Inflammatory macrophage treated with lipopolysaccharide for 1 hour (primary cell): ENCODE measurements at regions not wholly inside any gene's neighbourhood (a gene's known extent, or its start where the extent isn't known, plus 50 kb on each side); places are given as distances from the start of the nearest gene placed in this dataset.
A peak's percentile ranks its signal among the peaks of the same experiment; 100 is the strongest.
"Not testable (repeated sequence)": the region's sequence is repeated elsewhere in the genome, so short reads cannot be mapped to it uniquely, and the experiment has no call there.

ENCODE experiments used
- DNase-seq, 2 donors: peaks; one replicate each; pipeline ENCODE4 v3.0.0-alpha.2; 2020 to 2022

- no peak for DNase-seq
These were observed 54.4 kb upstream of the IQCM start for GRCh38 chr4:149870008-149870407.

GRCh38 chr4:149881744-149882143 is 66.1 kb upstream of the IQCM start:
- no peak for DNase-seq

GRCh38 chr4:149882251-149882650 is 66.6 kb upstream of the IQCM start:
- no peak for DNase-seq

- DNase-seq, result no peak
These were observed 68.4 kb upstream of the IQCM start for GRCh38 chr4:149884046-149884445.

GRCh38 chr4:149884529-149885181 is 69.0 kb upstream of the IQCM start:
- DNase-seq, result no peak

GRCh38 chr4:149885896-149886295 is 70.3 kb upstream of the IQCM start:
- no peak for DNase-seq

- no peak for DNase-seq
These were observed 71.3 kb upstream of the IQCM start for GRCh38 chr4:149886786-149887490.

- no peak for DNase-seq
These were observed 74.3 kb upstream of the IQCM start for GRCh38 chr4:149889991-149890390.

- no peak for DNase-seq
These were observed 74.9 kb upstream of the IQCM start for GRCh38 chr4:149890531-149890930.

GRCh38 chr4:149891426-149891825 is 75.8 kb upstream of the IQCM start:
- no peak for DNase-seq

- no peak for DNase-seq
These were observed 80.8 kb upstream of the IQCM start for GRCh38 chr4:149896432-149896831.

GRCh38 chr4:149897783-149898182 is 82.1 kb upstream of the IQCM start:
- DNase-seq, result no peak

GRCh38 chr4:149901128-149901527 is 85.5 kb upstream of the IQCM start:
- DNase-seq, result no peak

- DNase-seq, result no peak
These were observed 86.6 kb upstream of the IQCM start for GRCh38 chr4:149902242-149902641.

GRCh38 chr4:149910177-149910576 is 94.5 kb upstream of the IQCM start:
- no peak for DNase-seq

GRCh38 chr4:149910604-149911350 is 95.1 kb upstream of the IQCM start:
- peak; percentile 8 to 33 for DNase-seq

GRCh38 chr4:149911354-149911753 is 95.7 kb upstream of the IQCM start:
- no peak for DNase-seq

- no peak for DNase-seq
These were observed 96.4 kb upstream of the IQCM start for GRCh38 chr4:149912000-149912399.

- peak in 1 of 2 donors; percentile 52 for DNase-seq
These were observed 98.8 kb upstream of the IQCM start for GRCh38 chr4:149914119-149915115.

GRCh38 chr4:149915735-149916134 is 100.1 kb upstream of the IQCM start:
- not testable (repeated sequence) for DNase-seq

- DNase-seq, result no peak
These were observed 108.1 kb upstream of the IQCM start for GRCh38 chr4:149923736-149924135.

- no peak for DNase-seq
These were observed 111.9 kb upstream of the IQCM start for GRCh38 chr4:149927514-149927913.

GRCh38 chr4:149928507-149928906 is 112.9 kb upstream of the IQCM start:
- DNase-seq, result no peak
